H4 (cell line): ENCODE measurements at regions not wholly inside any gene's neighbourhood (a gene's known extent, or its start where the extent isn't known, plus 50 kb on each side); places are given as distances from the start of the nearest gene placed in this dataset.

ENCODE experiments used
- DNase-seq: peaks from one replicate; pipeline ENCODE4 v3.0.0-alpha.2; 2015; ENCODE audit warnings: low spot score

DNA sequence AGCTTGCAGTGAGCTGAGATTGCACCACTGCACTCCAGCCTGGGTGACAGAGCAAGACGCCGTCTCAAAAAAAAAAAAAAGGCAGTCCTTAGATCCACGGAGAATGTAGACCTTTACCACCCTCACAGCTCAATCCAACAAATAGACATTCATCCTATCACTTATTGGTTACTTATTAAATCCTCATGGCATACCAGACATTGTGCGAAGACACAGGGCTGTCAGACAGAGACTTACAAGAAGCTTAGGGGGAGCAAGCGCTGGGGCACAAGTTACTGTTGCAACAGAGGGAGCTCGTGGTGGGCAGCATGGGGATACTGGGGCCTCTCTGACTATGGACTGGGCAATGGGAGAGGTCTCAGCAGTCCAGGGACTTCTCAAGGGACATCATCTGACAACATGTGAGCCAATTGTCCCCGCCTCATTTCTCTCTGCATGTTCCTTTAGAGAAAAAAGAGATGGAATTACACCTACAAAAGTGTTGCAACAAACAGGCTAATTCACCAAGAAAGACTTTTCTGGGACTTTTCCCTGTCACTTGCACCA lies 82.8 kb upstream of the TNS3 start:
- DNase-seq = no peak

DNA sequence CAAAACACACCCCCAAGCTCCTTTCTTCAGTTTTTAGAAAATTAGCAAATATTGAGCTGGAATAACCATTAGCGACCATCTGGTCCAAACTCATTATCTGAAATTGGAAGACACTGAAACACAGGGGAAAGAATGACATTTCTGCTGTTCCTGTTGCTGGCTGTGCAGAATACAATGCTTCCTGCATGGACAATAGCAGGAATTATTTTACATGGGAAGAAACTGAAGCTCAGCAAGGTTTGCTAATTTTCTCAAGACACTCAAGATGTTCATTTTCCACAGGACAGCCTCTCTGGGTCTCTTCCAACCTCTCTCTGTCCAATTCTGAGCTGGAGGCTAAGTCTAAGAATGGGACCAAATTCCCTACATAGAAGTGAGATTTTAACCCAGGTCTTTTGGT lies 81.9 kb upstream of the TNS3 start:
- DNase-seq = no peak

DNA sequence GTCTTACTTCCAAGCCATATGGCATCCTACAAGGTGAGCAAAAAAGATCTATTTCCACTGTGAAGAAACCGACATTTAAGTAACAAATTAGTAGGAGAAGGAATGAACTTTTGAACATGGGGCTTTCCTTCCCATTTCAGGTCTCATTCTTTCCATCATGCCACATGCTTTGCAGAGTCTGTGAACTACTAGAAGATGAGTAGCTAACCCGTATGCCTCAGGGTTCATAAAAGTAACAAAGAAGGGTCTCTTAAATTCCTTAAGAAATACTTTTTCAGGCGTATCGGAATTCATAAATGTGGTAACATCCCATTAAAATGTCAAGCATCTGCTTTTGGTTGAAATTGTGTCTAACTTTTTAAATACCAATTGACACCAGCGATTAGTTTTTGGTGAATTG lies 81.3 kb upstream of the TNS3 start:
- DNase-seq = no peak

DNA sequence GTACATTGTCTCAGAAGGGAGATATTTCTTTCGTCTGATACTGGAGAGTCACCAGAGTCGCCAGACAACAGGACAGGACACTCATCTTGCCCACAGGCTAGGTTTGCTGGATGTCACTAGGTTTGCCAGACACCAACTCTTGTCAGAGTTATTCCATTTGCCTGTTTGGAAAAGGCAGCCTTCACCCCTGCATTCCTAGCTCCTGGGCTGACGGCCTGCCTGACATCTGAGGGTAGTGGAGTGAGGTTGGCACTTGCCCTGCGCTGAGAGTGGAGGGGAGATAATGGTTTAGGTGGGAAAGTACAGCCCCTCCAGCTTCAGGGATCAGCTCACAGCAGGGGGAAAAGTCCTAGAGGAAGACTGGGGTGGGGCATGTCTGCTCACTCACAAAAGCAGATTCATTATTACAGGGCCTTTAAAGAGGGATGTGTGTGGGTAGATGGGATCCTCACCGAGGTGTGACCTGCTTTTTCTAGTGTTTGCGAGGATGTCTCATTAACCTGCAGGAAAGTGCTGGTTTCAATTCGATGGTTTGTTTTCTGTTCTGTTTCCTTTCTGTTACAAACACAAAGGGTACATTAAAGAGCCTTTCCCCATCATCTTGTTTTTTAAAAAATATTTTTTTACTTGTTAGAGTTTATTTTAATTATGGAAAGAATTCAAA lies 79.3 kb upstream of the TNS3 start:
- no peak for DNase-seq

DNA sequence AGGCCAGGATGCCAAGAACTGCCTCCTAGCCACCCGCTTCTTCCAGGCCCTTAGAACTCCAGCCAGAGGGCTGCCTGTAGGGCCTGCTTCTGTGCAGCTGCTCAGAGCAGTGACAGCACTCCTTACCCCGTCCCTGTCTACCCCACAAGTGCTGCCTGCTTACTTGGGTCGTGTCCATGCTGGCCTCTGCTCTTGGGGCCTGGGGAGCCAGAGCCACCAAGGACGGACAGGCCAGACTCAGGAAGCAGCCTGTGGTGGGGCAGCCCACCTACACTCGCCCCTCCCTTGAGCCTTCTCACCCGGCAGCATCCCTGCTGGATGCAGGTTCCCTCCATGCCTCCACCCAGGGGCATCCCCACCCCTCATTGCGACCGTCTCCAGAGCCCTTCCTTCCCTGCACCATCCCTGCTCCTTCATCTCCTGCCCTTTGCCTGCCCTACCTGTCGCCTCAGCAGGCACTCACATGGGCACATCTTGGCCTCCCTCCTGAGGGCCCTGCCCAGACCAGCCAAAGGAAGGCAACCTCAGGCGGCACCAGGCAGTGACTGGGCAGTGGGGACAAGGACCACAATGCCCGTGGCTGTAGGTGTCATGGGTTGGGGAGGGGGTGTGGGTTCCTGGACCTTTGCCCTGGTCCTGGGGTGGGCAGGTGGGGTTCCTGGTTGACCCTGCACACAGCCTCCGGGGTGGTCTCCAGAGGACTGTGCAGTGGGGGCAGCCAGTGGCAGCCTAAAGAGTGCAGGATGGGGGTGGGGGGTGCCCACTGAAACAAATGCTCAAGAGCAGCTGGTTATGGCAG lies 78.0 kb upstream of the TNS3 start:
- DNase-seq = no peak

DNA sequence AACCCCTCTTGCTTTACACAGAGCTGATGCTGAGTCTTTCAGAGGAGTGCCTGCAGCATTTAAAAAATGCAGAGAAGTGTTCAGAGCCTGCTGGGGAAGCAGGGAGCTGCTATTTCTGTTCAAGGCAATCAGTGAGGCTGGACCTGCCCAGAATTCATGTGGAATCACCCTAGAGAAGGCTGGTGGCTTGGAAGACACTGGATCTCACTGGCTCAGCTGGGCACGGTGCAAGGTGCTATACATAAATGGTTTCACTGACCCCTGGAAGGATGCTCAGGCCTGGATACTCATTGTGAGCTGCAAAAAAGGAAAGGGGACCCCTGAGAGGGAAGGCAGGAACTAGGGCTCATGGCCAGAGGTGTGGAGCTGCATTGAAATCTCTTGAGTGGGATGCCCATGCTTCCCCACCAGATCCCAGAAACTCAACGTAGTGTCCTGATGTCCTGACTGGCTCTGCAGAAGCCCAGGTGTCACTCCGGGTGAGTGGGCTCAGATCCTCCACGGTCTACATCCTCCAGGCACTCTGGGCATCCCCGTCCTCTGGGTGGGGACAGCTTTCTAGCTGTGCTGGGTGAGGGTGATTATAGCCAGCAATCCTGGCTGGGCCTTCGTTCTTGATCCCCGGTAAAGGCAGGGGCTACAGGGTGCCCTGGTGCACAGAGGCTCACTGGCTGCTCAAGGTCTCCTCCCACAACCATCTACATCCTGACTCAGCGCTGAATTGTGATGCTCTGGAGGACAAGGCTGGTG lies 77.2 kb upstream of the TNS3 start:
- no peak for DNase-seq

DNA sequence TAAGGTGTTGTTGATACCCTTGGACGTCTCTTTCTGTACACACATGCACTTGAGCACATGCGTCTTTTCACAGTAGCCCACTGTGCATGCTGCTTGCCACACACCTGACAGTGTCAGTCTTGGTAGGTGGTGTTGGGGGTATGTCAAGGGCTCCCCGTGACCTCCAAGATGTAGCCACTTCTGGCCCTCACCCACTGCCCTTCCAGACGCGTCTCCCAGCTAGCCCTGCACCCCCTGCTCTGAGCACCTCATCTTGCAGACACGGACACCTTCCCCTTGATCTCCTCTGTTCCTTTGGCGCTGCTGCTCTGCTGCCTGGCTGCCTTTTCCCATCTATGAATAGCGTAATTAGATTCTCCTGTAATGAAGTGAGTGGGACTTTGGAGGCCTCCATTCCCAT lies 75.2 kb upstream of the TNS3 start:
- no peak for DNase-seq

DNA sequence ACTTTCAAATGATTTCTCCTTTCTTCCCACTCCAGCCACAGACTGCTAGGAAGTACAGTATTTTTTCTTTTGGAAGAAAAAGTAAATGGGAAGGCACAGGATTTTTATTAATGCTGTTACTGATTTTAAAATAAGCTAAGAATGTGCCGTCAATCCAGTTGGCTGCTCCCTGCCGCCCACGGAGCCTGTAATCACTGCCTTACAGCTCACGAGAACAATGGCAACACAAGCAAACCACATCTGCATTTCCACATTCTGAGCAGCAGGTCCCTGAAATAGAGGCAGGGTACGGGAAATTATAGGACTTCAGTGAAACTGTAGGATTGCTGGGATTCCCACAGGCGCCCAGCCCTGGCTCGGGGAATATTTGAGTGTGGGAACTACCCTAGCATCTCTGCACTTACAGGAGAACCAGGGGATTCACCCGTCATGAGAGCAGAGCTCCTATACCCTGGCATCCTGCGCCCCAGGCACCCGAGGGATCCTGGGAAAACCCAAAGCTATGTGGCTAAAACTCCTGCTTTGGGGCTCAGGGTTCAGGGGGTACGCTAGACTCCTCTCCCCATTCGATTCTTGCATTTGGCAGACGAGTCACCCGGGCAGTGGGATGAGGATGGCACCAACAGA lies 72.9 kb upstream of the TNS3 start:
- peak; percentile 65 for DNase-seq

DNA sequence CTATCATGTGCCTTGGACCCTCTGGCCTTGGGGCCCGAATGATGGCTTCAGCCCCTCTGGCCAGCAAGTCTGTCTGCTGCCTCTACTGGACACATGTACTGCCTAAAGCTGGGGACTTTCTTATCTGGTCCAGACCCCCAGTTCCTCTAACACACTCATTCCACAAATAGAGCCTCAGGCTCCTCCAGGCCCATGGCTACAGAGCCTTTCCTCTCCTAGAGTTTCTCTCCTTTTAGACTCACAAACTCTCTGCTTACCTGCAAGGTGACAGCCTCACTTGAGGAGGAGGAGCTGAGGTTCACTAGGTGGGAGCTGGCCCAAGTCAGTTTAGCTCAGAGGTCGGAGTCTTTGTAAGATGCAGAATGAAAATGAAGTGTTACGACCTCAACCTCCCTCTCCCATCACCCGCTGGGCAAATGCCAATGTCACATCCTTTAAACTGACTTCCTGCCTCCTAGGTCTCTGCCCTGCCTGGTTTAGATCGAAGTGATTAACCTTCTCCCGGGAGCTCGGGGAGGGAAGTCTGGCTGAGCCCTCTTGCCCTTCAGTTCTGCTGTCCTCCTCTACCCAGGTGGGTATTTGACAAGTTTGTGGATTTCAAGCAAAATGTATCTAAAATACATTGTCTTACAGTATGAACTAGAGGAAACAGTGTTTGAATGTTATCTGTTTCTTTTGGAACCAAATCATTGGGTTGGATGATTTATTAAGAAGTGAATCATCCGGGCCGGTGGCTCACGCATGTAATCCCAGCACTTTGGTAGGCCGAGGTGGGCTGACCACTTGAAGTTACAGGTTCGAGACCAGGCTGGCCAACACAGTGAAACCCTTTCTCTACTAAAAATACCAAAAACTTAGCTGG lies 71.9 kb upstream of the TNS3 start:
- no peak for DNase-seq

DNA sequence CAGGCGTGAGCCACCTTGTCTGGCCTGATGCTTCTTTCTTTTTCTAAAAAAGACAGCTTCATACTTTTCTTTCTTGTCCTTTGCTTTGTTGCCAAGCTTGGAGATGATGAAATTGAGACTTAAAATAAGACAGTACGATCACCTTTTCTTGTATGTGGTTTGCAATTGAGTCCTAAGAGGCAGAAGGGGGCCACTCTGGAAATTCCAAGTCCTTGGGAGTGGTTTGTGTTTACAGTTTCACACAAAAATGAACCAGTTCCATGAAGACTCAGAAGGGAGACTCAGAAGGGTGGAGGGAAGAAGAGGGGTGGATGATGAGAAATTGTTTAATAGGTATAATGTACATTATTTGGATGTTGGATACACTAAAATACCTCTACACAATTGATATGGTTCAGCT lies 70.7 kb upstream of the TNS3 start:
- DNase-seq = no peak

DNA sequence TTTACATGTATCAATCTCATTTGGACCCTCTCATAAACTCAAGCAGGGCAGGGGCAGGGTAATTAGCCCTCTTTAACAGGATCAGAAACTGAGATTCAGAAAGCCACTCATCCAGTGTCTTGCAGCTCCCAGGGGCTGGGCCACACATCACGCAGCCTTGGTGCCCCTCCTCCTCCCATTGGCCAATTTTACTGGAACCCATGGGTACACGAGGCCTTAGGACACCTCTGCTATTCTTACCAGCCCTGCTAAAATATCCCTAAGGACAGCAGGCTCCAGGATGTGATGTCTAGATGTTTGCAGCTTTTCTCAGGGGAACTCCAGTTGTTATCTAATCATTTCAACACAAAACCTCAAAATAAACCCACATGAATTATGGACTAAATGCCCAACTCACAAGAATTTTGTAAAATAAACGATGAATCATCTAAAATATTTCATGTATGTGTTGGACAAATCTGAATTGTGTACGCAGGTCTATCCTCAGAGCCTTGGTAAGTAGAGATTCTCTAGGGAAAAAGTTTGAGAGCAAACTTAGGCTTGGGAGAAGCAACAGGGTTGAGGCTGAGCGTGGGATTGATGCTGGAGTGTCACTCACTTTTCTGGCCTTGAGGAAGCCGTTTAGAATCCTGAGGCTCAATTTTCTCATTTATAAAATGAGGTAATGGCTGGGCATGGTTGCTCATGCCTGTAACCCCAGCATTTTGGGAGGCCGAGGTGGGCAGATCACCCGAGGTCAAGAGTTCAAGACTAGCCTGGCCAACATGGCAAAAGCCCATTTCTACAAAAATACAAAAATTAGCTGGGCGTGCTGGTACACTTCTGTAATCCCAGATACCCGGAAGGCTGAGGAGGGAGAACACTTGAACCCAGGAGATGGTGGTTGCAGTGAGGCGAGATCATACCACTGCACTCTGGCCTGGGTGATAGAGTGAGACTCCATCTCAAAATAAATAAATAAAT lies 69.7 kb upstream of the TNS3 start:
- peak; percentile 99 for DNase-seq

DNA sequence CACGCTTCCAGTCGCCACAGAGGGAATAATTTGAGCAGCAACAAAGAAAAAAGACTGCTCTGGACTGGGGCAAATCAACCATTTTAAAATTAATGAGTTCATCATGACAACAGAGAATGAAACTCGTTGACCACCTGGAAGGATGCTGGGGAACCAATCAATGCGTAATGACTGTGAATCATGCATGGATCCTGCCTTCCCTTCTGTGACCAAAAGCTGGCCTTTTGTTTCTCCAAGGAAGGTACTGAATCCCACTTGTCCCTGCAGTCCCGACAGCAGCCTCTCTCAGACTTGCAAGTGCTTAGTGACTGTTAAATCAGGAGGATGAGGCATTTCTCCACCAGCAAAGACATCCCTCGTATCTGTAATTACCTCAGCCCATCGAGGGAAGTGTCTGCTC lies 68.0 kb upstream of the TNS3 start:
- no peak for DNase-seq

DNA sequence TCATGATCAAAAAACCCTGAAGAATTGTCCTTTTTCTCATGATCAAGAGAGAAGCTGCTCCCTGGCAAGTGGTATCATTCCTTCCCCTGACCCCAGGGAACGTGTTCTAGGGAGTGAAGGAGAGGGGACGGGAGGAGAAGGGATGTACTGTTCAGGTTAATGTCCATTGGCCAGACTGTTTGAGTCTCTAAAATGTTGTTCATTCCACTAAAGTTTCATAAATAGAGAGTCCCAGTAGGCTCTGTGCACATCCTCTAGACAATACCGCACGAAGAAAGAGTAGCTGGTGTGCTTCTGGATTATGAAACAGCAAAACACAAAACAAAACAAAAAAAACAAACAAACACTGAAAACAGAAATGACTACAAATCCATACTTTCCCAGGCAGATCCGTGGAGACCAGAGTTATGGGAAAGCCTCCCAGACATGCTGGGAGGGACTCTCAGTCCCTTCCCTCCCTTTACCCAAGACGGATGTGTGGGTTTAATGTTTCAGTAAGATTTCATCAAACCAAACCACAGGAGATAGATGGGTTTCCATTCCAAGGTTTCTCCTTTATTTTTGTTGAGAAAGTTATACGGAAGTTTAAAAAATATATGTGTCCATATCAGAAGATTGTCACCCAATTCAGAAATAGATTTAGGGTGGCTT lies 66.5 kb upstream of the TNS3 start:
- DNase-seq = peak; percentile 96

DNA sequence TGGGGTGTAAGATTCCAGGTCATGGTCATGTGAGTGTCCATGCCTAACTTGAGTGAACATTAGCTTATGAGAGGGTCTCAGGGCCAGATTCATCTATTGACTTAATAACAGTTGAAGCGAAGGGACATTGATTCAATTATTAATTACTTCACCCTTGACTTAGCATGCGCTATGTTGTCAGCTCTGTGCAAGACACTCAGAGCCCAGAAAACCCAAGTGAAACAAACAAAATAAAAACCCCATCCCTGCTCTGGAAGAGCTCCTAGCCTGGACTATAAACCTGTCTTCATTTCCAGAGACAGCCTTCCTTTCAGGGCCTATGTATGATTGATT lies 66.0 kb upstream of the TNS3 start:
- no peak for DNase-seq

DNA sequence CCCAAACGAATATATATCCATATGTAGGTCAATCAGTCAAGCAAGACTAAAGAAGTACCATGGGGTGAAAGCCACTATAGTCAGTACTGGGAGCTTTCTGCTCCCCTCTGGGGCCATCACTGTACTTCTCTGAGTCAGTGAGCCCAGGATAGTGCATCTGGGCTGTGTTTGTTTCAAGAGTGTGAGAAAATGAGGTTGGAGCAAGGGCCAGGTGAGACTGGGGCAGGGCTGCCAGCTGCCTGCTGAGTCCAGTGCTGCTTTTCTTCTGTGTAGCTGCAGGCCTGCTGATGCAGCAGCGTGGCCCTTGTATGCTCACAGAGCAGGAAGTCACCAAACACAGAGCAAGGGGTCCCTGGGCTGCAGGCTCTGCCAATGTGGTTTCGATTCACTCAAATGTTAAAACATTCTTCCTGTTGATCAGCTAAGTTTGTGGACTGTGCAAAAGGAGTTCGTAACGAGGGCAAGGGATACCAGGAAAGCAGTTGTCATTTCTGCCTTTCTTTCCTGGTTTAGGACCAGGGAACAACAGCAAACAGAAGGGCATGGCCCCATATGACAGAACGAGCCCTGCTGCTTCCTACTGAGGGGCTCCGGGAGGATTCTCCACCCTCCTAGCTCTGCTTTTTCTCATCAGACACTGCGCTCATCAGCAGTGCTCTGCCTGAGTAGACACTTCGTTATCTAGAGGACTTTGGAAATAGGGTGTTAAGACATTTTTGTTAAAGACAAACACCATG lies 65.4 kb upstream of the TNS3 start:
- no peak for DNase-seq

DNA sequence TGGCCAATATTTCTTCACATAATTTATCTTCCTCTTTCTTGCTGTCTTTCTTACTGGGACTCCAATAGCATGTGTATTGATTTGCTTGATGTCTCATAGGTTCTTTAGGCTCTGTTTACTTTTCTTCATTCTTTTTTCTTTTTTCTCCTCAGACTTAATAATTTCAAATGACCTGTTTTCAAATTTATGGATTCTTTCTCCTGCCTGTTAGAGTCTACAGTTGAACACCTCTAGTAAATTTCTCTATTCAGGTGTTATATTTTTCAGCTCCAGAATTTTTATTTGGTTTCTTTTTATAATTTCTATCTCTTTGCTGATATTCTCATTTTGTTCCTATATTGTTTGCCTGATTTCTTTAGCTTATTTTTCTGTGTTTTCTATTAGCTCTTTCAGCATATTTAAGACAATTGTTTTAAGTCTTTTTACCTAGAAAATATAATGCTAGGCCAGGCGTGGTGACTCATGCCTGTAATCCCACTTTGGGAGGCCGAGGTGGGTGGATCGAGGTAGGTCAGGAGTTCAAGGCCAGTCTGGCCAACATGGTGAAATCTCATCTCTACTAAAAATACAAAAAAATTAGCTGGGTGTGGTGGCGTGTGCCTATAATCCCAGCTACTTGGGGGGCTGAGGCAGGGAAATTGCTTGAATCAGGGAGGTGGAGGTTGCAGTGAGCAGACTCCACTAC lies 61.9 kb upstream of the TNS3 start:
- DNase-seq = no peak

DNA sequence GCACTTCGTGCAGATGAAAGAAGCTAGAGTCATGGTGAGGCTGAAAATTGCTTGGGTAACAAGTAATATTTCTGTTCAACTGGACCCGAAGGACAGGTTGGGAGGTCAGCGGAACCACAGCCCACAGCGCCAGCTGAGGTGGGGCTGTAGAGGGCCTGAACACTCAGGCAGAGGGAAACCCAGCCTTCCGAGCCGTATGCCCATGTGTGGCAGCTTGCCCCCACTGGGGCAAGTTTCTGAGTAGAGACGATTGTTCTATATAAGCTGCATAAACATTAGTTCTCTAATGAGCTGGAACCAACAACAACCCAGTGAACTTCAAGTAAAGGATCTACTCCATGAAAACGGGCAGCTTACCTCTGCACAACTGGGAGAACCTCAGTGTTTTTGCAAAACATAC lies 58.4 kb upstream of the TNS3 start:
- no peak for DNase-seq

DNA sequence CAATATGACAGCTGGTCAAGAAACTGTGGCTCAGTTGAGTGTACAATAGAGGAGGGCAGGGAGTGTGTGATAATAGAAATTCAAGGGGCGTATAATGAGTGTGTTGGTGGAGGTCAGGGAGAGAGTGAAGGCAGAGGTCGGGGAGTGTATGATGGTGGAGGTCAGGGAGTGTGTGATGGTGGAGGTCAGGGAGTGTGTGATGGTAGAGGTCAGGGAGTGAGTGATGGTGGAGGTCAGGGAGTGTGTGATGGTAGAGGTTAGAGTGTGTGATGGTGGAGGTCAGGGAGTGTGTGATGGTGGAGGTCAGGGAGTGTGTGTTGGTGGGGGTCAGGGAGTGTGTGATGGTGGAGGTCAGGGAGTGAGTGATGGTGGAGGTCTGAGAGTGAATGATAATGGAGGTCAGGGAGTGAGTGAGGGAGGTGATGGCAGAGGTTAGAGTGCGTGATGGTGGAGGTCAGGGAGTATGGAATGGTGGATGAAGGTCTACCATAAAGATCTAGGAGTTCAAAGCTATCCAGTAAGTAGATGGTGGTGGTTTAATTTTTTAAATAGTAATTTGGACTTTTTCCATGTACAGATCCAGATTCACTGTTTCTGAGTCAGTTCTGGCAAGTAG lies 57.7 kb upstream of the TNS3 start:
- DNase-seq = no peak
